RWPE2 (cell line): ENCODE measurements at regions not wholly inside any gene's neighbourhood (a gene's known extent, or its start where the extent isn't known, plus 50 kb on each side); places are given as distances from the start of the nearest gene placed in this dataset.

Source experiments
- ATAC-seq: fragments of 200-7000 bp; cut with Tn5 transposase; 3 replicates; pipeline ENCODE4 v1.9.1; 2021; ENCODE audit warnings: low read depth
- DNase-seq: peaks from one replicate; pipeline ENCODE4 v3.0.0-alpha.2; 2020; ENCODE audit warnings: low spot score
- H3K27ac ChIP-seq: fragments of 450-650 bp; 2 replicates; pipeline ENCODE4 v1.5.1; 2017; ENCODE audit warnings: mild to moderate bottlenecking; ENCODE audit not compliant: poor library complexity, severe bottlenecking
- H3K27me3 ChIP-seq: fragments of 250-450 bp; sonication (Bioruptor Pico); 2 replicates; pipeline ENCODE4 v1.5.1; 2021; ENCODE audit warnings: mild to moderate bottlenecking, moderate library complexity; ENCODE audit not compliant: insufficient read depth, poor library complexity, severe bottlenecking
- H3K36me3 ChIP-seq: fragments of 250-450 bp; sonication (Bioruptor Pico); 2 replicates; pipeline ENCODE4 v1.5.1; 2020; ENCODE audit warnings: low read depth, mild to moderate bottlenecking, moderate library complexity
- H3K4me1 ChIP-seq: fragments of 250-450 bp; sonication (Bioruptor Pico); 2 replicates; pipeline ENCODE4 v1.5.1; 2021; ENCODE audit warnings: mild to moderate bottlenecking, moderate library complexity; ENCODE audit not compliant: insufficient read depth, poor library complexity, severe bottlenecking
- H3K4me3 ChIP-seq: fragments of 250-450 bp; sonication (Bioruptor Pico); 2 replicates; pipeline ENCODE4 v1.5.1; 2021; ENCODE audit warnings: mild to moderate bottlenecking, moderate library complexity; ENCODE audit not compliant: severe bottlenecking
- H3K9me3 ChIP-seq: fragments of 250-450 bp; sonication (Bioruptor Pico); 2 replicates; pipeline ENCODE4 v1.5.1; 2021; ENCODE audit warnings: mild to moderate bottlenecking, moderate library complexity; ENCODE audit not compliant: severe bottlenecking
- TF ChIP-seq, protein P1 (sequence below): fragments of 450-650 bp; IDR thresholded peaks from one replicate; pipeline ENCODE4 v1.5.1; 2017; ENCODE audit warnings: mild to moderate bottlenecking, moderate library complexity; ENCODE audit not compliant: poor library complexity, severe bottlenecking

DNA sequence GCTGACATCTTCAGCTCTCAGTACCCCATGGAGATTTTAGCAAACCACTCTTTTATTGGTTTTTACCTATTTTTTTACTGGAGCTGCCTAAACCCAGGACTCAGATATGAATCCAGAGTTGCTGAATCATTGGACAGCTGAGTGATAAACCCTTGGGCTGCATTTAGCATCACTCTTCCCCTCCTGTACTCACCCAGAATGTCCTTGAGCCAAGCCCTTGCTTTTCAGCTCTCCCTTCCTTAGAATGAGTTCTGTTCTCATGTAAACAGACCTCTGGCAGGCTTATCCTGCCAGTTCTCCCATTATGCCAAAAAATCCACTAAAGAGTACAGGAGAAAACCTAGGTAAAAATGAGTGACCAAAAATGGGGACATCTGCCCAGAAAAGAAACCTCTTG is 200.1 kb upstream of the POU2AF2 start:
- DNase-seq (no peak), ATAC-seq (no peak)
- no peaks in the 10 kb centered on the region for H3K9me3 ChIP-seq
- TF ChIP-seq, protein P1, sequence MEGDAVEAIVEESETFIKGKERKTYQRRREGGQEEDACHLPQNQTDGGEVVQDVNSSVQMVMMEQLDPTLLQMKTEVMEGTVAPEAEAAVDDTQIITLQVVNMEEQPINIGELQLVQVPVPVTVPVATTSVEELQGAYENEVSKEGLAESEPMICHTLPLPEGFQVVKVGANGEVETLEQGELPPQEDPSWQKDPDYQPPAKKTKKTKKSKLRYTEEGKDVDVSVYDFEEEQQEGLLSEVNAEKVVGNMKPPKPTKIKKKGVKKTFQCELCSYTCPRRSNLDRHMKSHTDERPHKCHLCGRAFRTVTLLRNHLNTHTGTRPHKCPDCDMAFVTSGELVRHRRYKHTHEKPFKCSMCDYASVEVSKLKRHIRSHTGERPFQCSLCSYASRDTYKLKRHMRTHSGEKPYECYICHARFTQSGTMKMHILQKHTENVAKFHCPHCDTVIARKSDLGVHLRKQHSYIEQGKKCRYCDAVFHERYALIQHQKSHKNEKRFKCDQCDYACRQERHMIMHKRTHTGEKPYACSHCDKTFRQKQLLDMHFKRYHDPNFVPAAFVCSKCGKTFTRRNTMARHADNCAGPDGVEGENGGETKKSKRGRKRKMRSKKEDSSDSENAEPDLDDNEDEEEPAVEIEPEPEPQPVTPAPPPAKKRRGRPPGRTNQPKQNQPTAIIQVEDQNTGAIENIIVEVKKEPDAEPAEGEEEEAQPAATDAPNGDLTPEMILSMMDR = no peak
- no peak overlapping the region for H3K4me3 ChIP-seq
- no peak overlapping the region for H3K27ac ChIP-seq
- H3K4me1 ChIP-seq = no peaks in the 10 kb centered on the region
- no peaks in the 10 kb centered on the region for H3K27me3 ChIP-seq
- H3K36me3 ChIP-seq = no peaks in the 10 kb centered on the region

DNA sequence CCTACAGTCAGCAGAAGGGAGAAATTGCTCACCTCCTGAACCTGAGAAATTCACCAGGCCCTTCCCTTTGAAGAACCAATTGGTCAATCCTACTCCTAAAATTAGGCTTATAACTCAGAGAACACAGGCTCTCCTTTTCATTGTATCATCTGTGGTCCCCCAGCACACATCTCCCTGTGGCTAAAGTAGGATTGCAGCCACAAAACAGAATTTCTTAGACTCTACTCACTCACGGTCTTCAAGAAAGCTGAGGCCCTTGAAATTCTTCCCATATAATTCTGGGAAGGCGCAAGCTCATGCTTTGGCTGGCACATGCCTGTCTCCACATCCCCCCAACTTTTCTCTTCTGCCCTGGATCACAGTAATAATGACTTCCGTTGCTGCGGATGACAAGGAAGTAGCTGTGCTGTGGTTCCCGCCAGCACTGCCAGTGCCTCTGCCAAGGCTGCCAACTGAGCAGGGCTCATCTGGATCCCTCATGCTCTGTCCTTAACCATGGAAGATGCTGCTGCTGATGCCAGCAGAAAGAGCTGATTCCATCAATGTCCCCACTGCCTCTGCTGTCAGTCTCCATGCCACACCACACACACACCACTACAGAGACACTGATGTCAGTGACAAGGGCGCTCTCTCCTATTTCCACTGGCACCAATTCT is 200.6 kb upstream of the POU2AF2 start:
- ATAC-seq (no peak), DNase-seq (no peak)
- Histone ChIP-seq H3K9me3 (no peaks in the 10 kb centered on the region), H3K27me3 (no peaks in the 10 kb centered on the region), H3K4me1 (no peaks in the 10 kb centered on the region), H3K36me3 (no peaks in the 10 kb centered on the region), H3K27ac (no peak overlapping the region), H3K4me3 (no peak overlapping the region)
- TF ChIP-seq, protein P1 = no peak

DNA sequence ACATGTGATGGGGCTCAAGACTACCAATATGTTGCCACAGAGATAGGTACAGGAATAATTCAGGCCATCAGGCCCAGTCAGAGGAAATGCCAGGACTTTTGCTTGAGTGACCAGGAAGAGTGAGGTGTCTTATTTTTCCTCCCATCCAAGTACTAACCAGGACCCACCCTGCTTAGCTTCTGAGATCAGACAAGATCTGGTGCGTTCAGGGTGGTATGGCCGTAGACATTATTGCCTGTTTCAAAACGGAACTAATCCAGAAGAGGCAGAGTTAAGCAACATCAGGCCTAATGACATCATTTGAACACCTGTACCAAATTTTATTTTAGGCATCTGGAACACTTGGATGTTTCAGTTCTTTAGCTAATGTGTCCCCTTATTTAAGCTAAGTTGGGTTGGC is 205.5 kb upstream of the POU2AF2 start:
- Histone ChIP-seq H3K9me3 (no peaks in the 10 kb centered on the region), H3K27me3 (no peaks in the 10 kb centered on the region), H3K4me1 (no peaks in the 10 kb centered on the region), H3K27ac (no peak overlapping the region), H3K4me3 (no peak overlapping the region), H3K36me3 (no peaks in the 10 kb centered on the region)
- ATAC-seq = no peak
- TF ChIP-seq, protein P1 = no peak
- no peak for DNase-seq

DNA sequence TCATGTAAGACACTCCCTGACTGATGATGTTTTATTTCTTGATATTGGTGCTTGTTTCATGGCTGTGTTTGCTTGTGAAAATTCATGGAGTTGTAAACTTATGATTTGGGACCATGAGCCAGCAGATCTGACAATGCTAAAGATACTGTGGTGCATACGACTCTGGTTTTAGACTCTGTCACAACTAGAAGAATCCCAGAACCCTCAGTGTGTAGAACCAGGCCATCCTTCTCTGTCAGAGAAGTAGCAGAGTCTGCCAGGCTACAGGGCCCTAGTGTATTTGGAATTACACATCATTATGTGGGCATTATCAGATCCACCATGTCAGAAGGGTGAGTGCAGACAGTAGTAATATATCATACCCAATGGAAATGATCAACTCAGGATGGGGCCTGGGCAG is 209.8 kb upstream of the POU2AF2 start:
- Histone ChIP-seq H3K36me3 (no peaks in the 10 kb centered on the region), H3K27ac (no peak overlapping the region), H3K4me3 (no peak overlapping the region), H3K9me3 (no peaks in the 10 kb centered on the region), H3K4me1 (no peaks in the 10 kb centered on the region), H3K27me3 (no peaks in the 10 kb centered on the region)
- ATAC-seq = no peak
- DNase-seq = no peak
- TF ChIP-seq, protein P1 = no peak

DNA sequence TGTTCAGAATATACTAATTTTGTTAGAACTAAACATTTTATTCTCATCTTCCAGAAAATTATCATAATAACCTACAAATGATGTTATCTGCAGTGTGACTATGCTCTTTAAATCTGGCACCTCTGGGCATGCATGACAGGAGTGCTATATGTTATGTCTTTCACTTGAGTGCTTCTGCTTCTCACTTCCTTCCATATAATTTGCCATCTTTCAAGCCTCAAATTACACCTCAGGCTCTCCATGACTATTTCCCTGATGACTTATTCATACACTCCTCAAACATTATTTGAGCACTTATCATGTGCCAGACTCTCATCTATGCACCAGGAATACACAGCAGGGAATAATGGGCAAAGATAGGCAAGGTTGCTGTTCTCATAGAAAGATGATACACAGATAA is 219.3 kb upstream of the POU2AF2 start:
- TF ChIP-seq, protein P1 = no peak
- Histone ChIP-seq H3K4me1 (no peaks in the 10 kb centered on the region), H3K4me3 (no peak overlapping the region), H3K36me3 (no peaks in the 10 kb centered on the region), H3K27me3 (no peaks in the 10 kb centered on the region), H3K9me3 (no peaks in the 10 kb centered on the region), H3K27ac (no peak overlapping the region)
- no peak for DNase-seq
- ATAC-seq = no peak
